Upper lobe of right lung (tissue), 1 donor: ENCODE measurements at regions not wholly inside any gene's neighbourhood (a gene's known extent, or its start where the extent isn't known, plus 50 kb on each side); places are given as distances from the start of the nearest gene placed in this dataset.

Source experiments
- ATAC-seq: fragments of 200-7000 bp; cut with Tn5 transposase; one replicate; pipeline ENCODE4 v1.9.1; 2020; ENCODE audit warnings: mild to moderate bottlenecking, moderate library complexity
- DNase-seq: peaks from one replicate; pipeline ENCODE4 v3.0.0-alpha.2; 2020
- H3K27ac ChIP-seq: fragments of 200-600 bp; one replicate; pipeline ENCODE4 v1.8.0; 2022
- H3K27me3 ChIP-seq: fragments of 200-600 bp; one replicate; pipeline ENCODE4 v1.8.0; 2022; ENCODE audit warnings: mild to moderate bottlenecking
- H3K36me3 ChIP-seq: fragments of 200-600 bp; one replicate; pipeline ENCODE4 v1.8.0; 2022
- H3K4me1 ChIP-seq: fragments of 200-600 bp; one replicate; pipeline ENCODE4 v1.8.0; 2022
- H3K4me3 ChIP-seq: fragments of 200-600 bp; one replicate; pipeline ENCODE4 v1.8.0; 2022; ENCODE audit warnings: mild to moderate bottlenecking
- H3K9me3 ChIP-seq: fragments of 200-600 bp; one replicate; pipeline ENCODE4 v1.8.0; 2022
- intact Hi-C: fragments of 100-400 bp; cut with DNase I; formaldehyde crosslinking; loops from one replicate; pipeline ENCODE4 v1.11.0; 2022
- TF ChIP-seq, protein P1 (sequence below): fragments of 200-600 bp; IDR thresholded peaks from one replicate; pipeline ENCODE4 v1.8.0; 2022; ENCODE audit warnings: antibody characterized with exemption
- donor health status: DM: no; HTN: yes; CAD: no; lungs with severe emphysema.

- no peak for ATAC-seq
- no peaks in the 10 kb centered on the region for H3K9me3 ChIP-seq
- intact Hi-C loops: no loop called here
- no peaks in the 10 kb centered on the region for H3K27me3 ChIP-seq
- no peak for DNase-seq
- TF ChIP-seq, protein P1, sequence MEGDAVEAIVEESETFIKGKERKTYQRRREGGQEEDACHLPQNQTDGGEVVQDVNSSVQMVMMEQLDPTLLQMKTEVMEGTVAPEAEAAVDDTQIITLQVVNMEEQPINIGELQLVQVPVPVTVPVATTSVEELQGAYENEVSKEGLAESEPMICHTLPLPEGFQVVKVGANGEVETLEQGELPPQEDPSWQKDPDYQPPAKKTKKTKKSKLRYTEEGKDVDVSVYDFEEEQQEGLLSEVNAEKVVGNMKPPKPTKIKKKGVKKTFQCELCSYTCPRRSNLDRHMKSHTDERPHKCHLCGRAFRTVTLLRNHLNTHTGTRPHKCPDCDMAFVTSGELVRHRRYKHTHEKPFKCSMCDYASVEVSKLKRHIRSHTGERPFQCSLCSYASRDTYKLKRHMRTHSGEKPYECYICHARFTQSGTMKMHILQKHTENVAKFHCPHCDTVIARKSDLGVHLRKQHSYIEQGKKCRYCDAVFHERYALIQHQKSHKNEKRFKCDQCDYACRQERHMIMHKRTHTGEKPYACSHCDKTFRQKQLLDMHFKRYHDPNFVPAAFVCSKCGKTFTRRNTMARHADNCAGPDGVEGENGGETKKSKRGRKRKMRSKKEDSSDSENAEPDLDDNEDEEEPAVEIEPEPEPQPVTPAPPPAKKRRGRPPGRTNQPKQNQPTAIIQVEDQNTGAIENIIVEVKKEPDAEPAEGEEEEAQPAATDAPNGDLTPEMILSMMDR: no peak
- no peaks in the 10 kb centered on the region for H3K4me1 ChIP-seq
- no peak overlapping the region for H3K4me3 ChIP-seq
- H3K27ac ChIP-seq: no peak overlapping the region
- H3K36me3 ChIP-seq: no peaks in the 10 kb centered on the region
Measured at GRCh38 chr3:176861137-176861536, 336.1 kb downstream of the TBL1XR1 start.

DNA sequence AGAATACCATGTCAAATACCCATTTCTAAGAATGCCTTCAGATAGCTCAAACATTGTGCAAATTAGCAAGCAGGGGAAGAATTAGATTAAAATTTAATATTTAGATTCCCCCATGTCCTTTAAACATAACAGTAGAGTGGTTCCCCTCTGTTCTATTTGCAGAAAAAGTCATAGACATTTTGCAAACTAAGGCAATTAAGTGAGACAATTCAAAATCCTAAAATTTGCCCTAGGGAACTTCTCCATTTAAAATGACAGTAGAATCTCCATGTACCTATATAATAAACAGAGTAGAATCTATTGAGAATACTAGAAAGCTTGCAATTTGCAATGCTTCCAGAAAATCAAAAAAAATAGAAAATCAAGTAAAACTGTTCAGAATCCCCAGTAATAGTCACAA is 340.6 kb downstream of the TBL1XR1 start:
- Histone ChIP-seq H3K4me1 (no peaks in the 10 kb centered on the region), H3K9me3 (no peaks in the 10 kb centered on the region), H3K27me3 (no peaks in the 10 kb centered on the region), H3K36me3 (no peaks in the 10 kb centered on the region), H3K4me3 (no peak overlapping the region), H3K27ac (no peak overlapping the region)
- DNase-seq: no peak
- TF ChIP-seq, protein P1: no peak
- intact Hi-C loops: no loop called here
- ATAC-seq: no peak

DNA sequence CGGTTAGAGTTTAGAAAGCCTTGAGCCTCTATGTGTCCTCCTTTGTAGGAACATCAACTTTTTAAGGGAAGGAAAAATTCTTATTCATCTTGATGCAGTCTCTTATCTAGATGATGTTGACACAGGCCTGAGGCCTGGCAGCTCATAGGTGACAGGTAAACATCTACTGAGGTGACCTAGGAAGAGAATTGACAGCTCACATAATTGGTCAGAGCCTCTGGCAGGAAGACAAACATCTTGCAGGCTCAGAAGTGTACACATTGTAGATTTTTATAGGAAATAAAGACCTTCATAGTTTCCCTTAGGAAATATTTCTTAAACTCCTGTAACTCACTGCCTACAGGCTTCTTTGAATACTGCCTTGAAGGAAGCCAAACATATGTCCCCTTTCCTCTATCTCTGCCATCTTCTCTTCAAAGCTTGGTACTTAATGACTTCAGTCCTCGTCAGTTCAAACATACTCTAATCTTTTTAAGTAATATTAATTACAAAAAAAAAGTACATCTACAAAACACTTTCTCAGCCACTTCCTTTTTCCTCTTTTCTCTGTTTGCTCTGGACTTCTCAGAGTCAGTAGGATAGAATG is 341.3 kb downstream of the TBL1XR1 start:
- Histone ChIP-seq H3K9me3 (no peaks in the 10 kb centered on the region), H3K27me3 (no peaks in the 10 kb centered on the region), H3K27ac (no peak overlapping the region), H3K4me1 (no peaks in the 10 kb centered on the region), H3K36me3 (no peaks in the 10 kb centered on the region), H3K4me3 (no peak overlapping the region)
- intact Hi-C loops: no loop called here
- DNase-seq (no peak), ATAC-seq (no peak)
- TF ChIP-seq, protein P1: no peak

DNA sequence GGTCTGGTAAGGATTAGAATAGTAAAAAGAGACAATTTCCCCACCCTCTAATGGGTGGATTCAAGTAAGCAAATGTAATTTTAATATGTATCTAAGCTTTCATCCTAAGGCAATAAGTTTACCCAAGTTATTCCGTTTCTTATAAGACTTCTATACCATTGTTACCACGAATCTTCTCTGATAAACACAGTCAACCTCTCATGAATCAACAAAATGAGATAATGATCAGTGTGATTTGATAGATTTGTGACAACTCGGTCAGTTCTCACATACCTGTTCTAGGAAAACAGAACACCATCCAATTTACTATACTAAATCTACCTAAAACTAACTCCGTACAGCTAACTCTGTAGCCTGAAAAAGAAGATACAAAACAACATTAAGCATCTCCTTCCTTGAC is 342.1 kb downstream of the TBL1XR1 start:
- Histone ChIP-seq H3K27ac (no peak overlapping the region), H3K9me3 (no peaks in the 10 kb centered on the region), H3K27me3 (no peaks in the 10 kb centered on the region), H3K4me3 (no peak overlapping the region), H3K4me1 (no peaks in the 10 kb centered on the region), H3K36me3 (no peaks in the 10 kb centered on the region)
- TF ChIP-seq, protein P1: no peak
- no peak for DNase-seq
- ATAC-seq: no peak
- intact Hi-C loops: no loop called here

GRCh38 chr3:176850498-176850897 is 346.8 kb downstream of the TBL1XR1 start:
- DNase-seq (no peak), ATAC-seq (no peak)
- TF ChIP-seq, protein P1: no peak
- Histone ChIP-seq H3K4me1 (no peaks in the 10 kb centered on the region), H3K27me3 (no peaks in the 10 kb centered on the region), H3K4me3 (no peak overlapping the region), H3K36me3 (no peaks in the 10 kb centered on the region), H3K9me3 (no peaks in the 10 kb centered on the region), H3K27ac (no peak overlapping the region)
- intact Hi-C loops: no loop called here
